ENCODE measurements at regions not wholly inside any gene's neighbourhood (a gene's known extent, or its start where the extent isn't known, plus 50 kb on each side); places are given as distances from the start of the nearest gene placed in this dataset.
A peak's percentile ranks its signal among the peaks of the same experiment; 100 is the strongest.

DNA sequence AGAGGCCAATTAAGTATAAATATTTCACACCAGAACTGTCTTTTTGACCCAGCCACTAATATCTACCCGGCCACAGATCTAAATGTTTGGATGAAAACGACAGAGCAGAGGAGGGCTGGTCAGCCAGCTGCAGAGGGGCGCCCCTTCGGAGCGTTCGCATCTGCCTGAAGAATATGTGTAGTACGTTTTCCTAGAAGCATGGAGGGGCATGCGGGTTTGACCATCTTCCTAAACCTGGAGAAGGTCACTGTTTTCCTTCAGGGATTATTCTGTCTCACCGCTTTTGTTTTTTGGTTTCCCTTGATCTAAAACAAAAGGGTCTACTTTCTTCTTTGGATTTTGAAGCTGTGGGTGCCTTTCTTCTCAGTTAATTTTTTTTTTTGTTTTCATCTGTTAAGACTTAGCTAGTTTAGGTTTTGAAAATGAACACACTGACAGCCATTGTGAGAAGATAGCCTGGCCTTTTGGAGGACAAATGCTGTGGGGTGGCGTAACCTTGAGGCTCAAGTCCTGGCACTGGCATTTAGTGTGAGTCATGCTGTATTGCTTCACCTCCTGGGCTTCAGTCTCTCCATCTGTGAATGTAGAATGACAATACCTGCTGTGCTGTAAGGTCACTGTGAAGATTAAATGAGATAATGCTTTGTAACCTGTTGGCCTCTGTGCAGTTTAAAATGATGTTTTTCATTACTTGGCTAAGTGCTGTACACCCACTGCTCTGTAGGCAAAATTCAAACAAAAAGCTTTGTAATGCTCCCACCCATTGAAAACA, 74.1 kb upstream of the IRF2BP2 start:
- peak; percentile 51 for DNase-seq

DNA sequence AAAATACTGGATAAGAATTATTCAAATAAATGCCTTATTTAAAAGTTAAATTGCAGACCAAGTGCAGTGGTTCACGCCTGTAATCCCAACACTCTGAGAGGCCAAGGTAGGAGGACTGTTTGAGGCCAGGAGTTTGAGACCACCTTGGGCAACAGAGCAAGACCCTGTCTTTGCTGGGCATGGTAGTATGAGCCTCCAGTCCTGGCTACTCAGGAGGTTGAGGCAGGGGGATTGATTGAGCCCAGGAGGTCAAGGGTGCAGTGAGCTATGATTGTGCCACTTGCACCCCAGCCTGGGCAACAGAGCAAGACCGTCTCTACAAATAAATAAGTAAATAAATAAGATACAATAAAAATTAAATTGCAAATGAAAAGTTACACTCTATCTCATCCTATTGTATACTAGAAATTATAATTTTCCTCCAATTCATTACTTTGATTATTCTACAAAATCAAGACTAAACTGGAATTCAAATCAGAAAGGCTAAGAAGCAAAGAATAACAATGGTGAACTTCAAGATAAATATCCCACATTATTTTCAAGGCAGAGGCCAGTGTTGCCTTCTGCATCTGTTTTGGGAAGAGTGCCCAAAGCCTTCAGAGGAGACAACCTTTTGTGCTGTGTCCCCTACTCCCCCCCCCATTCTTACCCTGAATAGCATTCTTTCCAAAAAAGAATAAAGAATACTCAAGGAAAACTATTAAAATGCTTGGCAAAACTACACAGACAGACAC, 73.3 kb upstream of the IRF2BP2 start:
- no peak for DNase-seq

DNA sequence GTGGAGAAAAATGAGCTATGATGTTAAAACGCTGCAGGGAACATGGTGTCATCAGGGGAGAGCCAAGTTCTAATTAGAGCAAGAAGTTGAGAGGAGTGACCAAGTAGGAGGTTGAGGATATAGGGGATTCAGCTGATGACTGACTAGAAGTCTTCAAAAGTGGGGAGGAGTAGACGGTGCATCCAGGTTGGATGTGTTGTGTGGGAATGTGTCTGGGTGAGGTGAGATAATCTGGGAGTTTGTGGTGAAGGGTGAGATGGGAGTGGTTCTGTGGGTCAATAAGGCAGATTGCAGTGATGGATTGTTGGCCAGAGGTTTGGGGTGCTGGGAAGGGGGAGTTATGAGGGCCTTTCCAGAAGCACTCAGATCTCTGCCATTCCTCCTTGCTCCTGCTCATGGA, 72.0 kb upstream of the IRF2BP2 start:
- no peak for DNase-seq

DNA sequence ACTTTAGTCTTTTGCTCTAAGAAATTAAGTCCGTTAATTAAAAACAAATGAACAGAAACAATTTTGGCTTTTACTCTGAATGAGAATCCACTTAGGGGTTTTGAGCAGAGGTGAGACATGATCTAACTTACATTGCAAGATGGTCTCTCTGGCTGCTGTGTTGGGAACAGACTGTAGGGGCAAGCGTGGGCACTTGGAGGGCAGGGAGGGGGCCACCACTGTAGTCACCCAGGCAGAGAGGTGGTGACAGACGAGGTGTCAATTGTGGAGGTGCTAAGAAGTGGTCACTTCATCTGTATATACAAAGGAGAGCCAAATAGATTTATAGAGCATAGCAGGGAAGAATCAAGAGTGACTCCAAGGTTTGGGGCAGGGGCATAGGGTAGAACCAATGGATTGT, 71.1 kb upstream of the IRF2BP2 start:
- no peak for DNase-seq

DNA sequence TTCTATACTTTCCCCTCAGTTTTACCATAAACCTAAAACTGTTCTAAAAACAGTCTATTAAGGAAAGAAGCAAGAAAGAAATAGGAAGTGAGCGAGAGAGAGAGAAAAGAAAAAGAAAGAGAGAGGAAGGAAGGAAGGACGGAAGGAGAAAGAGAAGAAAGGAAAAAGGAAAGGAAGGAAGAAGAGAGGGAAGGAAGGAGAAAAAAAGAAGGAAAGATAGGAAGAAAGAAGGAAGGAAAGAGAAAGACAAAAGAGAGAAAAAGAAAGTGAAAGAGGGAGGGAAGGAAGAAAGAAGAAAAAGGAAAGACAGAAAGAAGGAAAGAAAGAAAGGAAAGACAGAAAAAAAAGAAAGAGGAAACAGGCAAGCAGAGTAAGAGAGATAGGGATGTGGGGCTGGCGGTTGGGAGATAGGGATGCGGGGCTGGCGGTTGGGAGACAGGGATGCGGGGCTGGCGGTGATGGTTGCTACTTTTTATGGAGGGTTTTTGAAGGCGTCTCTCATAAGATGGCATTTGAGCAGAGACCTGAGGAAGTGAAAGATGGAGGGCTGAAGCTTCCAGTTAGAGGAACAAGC, 70.4 kb upstream of the IRF2BP2 start:
- DNase-seq = no peak

DNA sequence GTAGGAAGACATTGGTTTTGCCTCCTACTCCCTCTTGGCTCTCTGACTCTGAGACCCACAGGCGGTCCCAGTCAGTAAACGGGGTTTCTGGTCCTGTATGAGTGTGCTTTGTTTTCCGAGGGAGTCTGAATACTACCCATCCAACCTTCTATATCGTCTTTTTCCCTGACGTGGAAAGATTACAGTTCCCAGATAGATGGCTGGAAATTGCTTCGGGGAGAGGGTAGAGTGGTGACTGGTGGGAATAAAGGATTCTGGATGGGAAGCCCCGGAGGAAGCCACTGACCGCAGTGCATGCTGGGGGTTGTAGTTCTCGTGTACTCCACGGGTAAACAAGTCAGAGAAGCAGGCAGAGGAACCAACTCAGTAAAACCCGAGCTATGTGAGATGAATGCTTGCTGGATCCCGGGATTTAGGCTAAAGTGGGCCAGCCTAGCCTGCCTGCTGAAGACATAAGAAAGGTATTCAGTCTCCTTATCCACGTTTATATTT, 66.2 kb upstream of the IRF2BP2 start:
- peak; percentile 90 for DNase-seq

DNA sequence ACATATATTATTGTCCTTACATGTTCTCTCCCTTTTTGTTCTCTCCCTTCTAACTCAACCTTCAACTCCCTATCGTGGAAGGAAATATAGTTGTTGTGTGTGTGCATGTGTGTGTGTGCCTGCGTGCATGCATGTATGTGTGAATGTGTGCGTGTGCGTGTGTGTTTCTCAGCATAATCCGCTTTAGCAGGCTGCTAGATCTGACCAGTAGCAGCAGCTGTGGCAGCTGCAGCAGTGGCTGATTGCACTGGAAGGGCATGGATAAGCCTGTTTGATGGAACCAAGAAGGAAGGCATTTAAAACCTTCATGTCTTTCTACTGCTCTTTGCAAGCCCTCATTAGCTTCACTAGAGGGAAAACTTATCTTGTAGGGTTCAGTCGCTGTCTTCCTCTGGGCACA, 65.6 kb upstream of the IRF2BP2 start:
- DNase-seq = peak; percentile 65

DNA sequence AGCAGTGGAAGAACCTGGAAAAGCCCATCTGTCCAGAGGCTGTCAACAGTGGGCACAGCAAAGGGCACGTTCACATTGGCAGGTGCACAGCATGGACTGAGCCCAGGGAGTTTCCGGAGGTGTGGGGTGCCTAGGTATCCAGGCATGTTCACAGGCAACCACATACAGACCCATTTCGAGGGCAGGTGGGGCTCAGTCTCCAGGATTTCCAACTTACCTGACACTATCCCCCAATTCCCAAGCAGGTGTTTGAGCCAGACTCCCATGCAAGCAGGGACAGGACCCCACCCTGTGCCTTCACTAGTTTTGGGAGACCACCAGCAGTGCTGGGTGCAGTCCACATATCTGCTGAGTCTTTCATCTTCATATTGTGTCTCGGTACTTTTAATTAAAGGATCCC, 65.0 kb upstream of the IRF2BP2 start:
- DNase-seq = no peak

DNA sequence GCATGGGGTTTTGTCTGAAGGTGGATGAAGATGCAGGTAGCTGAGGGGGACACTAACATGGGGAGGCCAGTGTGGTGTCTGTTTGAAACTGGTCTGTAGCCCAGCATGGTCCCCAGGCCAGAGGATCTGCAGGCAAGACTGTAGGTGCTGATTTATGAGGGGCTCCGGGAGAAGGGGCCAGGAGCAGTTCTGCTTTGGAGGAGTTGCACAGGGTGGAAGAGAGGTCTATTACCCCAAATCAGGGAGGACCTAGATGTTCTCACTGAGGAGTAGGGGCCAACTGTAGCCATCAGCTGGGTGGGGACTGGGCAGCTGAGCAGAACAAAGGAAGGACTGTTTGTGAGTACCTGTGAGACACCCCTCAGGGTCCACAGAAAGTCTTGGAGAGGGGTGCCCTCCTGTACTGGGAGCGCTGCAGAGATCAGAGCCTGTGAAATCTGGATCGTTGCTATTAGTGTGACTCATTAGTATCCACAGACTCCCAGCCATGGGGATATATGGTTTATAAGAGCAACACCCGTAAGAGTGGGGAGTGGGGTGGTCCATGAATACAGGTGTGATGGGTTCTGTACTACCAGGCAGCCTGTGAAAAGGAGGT, 64.3 kb upstream of the IRF2BP2 start:
- no peak for DNase-seq

DNA sequence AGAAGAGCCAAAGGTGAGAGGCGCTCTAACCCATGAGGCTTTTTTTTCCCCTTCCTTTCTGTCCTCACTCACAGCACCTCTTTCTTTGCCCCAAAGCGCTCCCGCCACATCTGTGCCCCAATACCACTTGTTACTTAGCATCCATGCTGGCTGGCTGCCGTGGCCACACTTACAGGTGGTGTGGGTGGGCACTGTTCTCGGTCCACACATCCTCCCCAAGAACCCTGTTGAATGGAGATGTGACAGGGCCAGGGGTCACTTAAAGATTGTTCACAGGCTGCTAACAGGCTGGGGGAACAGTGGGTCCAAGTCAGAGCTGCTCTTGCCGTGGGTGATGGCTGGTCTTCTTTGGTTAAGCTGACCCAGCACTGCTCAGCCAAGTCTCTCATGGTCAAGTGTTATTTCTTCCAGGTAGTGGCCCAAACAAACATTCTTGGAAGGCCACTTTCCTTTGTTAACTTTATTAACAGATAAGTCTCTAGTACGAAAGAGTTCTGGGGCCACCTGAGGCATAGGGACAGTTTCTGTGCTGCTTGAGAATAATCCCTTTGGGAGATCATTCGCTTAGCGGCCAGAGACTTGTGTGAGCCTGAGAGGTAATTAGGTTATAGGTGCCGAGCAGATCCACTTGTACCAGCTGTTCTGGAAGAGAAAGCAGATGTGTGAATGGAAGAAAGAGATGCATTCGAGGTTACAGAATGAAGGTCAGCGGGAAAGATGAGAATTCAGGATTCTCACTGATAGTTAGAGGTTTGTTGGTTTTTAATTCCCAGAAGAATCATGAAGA, 62.6 kb upstream of the IRF2BP2 start:
- no peak for DNase-seq

DNA sequence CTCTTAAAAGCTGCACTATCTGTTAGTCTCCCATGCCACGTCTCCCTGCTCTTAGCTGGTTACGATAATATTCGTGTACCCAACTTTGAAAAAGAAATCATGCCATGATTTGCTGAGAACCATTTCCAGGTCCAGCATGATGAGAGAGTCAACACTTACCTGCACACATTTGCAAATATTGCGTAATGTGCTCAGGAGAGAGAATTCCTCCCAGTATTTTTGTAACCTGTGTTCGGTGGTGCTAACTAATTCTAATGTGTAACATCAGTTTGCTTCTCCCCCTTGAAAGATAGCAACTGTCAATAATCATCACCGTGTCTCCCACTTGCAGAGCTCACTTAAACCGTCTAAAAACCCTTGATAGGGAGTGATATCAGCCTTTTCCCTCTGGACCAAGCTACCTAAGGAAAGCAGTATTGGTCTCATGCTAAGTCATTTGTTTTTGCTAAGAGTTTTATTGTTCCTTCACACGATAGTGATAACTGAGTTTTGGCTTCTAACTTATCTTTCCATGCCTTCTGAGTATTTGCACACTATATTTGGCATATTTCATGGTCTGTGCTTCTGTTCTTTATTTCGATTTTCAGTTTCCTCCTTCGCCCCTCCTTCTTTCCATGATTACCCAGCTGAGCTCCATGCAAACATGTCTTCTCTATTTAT, 61.1 kb upstream of the IRF2BP2 start:
- peak; percentile 81 for DNase-seq

DNA sequence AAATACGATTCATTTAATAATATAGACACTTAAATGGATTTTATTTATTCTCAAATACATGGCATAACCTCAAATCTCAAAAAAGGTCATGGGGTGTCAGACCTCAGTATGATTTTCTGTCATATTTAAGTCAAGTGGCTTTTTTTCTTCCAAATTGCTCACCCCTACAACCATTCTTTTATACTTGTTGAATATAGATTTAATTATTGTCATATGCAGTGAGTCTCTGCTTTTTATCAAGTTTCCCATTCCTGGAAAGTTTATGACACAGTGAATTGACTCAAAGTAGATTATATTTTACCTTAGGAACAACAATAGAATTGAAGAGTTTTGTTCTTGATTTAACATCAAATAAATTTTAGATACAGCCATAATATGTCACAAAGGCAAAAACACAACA, 59.5 kb upstream of the IRF2BP2 start:
- no peak for DNase-seq

DNA sequence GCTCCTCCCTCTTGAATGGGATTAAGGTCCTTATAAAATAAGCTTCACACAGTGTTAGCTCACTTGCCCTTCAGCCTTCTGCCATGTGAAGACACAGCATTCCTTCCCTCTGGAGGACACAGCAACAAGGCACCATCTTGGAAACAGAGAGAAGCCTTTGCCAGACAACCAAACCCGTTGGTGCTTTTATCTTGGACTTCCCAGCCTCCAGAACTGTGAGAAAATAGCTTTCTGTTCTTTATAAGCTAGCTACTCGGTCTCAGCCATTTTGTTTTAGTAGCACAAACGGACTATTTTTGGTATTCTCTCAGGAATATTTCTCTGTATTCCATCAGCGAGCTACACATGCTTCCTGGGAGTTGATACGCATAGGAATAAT, 58.6 kb upstream of the IRF2BP2 start:
- DNase-seq = no peak

DNA sequence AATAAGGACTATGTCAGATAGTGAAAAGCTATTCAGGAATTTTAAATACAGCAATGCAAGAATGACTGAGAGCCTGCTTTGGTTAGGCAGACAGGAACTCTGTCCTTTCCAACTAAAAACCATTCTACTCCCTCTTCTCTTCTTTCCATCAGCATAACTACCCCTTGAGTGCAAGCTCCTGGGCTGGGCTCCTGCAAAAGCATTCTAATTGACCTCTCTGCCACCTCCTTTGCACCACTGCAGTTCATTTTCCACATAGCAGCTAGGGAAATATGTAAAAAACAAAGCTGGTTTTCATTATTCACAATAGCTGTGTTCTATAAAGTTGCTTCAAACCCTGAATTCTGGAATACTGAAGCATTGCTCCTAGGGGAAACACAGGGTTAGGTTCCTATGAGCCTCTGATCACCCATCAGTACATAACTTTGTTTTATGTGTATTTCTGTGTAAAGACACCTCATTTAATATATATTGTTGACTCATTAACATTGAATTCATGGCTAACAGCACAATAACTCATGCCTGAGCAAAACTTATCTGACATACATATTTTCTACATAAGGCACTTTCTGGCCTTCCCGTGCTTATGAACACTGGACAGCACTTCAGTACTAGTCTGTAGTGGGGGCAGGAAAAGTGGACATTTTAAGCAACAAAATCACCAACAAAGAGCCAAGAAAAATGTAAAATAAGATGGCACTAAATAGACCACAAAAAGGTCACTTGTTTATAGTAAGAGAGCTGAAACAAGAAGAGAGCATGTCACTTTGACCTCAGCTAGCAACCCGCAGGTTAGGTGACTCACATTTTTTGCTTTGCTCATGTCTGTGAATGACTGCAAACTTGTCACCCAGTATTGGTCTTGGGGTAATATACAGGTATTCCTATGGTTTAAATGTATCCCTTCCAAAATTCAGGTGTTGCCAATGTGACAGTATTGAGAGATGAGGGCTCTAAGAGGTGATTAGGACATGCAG, 57.9 kb upstream of the IRF2BP2 start:
- DNase-seq = no peak

DNA sequence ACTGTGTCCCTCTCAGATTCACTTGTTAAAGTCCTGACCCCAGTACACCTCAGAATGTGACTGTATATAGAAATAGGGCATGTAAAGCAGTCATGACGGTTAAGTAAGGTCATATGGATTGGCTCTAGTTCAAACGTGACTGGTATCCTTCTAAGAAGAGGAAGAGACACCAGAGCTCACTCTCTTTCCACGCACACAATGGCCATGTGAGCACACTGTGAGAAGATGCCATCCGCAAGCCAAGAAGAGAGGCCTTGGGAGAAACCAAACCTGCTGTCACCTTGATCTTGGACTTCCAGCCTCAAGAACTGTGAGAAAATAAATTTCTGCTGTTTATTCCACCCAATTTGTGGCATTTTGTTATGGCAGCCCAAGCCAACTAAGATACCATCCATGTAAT, 56.8 kb upstream of the IRF2BP2 start:
- no peak for DNase-seq

DNA sequence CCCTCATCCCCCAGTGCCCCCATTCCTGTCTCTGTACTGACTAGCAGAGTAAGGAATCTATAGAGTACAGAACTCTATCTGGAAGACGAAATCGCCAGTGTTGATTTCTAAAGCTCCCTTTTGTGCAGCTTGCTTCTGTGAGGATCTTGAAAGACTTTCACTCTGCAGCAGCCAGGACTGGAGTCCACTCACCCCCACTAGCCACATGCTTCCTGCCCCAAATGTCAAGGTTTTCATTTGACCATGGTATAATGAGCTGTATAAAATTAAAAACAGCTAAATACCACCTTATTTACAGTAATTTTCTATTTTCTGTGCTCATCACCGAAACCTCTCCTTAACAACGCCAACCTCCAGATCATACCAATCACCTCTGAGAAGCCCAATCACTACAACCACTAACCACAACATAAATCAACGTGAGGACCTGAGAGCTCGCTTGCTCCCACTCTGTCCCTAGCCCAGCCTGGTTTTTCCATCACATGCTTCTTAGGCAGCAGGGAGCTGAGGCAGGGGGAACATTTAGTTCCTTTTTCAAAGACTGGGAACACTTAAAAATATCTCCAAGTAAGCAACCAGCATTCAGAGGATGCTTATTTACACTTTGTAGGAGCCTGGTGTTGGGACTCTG, 56.1 kb upstream of the IRF2BP2 start:
- DNase-seq = no peak

DNA sequence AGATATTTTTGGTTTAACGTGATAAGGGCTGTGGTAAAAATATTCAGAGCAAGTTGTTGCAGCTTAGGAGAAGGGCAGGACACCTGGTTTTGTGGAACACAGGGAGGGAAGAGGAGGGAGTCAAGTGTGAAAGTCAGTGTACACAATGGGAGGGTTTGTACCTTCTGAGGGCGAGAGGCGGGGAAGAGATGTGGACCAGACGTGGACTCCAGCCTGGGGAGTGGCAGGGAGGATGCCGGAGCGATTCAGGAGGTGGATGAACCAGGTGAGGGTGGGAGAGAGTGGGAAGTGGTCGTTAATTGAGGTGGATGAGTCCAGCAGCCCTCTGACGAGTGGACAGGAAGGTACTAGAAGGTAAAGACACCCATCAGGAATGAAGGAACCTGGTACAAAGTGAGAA, 52.2 kb upstream of the IRF2BP2 start:
- no peak for DNase-seq

DNA sequence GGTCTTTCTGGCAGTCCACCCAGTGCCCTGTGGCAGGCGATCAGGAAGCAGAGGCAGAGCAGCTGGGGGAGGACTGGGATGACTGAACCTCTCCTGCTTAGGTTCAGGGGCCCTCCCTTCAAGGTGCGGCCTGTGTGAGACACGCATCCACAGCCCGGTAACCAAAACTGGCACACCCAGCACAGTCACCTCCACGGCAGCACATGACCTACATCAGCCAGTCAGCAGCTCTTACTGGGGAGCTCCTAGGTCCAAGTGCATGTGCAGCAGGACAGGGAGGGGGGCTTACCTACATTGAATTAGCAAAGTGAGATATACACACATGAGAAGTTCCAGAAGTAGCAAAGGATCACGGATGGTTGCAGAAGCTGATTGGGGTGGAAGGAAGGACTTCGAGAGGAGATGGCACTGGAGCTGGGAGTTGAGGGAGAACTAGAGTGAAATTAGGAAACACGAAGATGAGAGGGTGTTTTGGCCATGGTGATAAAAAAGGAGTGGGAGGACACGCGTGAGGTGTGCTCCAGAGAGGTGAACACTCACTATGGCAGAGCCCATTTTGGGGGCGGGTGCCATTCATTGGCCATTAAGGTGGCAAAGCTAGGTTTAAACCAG, 51.4 kb upstream of the IRF2BP2 start:
- DNase-seq = no peak

DNA sequence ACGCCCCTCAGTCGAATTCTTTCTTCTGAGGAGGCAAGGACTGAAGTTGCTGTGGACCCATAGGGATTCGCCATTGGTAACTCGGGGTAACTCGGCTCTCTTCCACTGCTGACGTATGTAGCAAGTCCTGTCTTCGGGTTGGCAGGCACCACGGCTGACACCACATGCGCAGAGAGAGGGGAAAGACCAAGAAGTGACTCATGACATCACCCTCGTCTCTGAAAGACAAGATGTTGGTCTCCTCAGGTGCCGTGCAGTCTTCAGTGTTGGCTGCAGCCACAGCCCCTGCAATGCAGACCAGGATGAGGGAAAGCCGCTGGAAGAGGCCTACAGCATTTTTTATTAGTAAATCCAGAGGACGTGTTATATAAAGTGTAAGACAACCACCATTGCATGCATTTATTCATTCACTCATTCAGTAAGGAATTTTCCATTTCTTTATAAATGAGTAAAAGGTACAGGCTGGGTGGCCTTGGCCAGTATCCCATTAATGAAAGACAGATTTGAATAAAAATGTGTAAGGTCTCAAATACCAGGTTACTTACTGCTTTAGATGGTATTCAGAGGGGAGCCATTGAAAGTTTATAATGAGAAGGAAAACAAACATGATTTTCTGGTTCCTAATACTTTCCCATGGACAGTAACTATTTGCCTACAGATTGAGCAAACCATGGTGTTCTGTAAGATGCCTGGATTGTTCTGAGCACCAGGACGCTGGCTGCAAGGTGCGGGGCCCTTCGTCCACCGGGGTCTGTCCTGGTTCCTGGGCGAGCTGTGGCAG, 50.7 kb upstream of the IRF2BP2 start:
- no peak for DNase-seq
